GM19455 (cell line): ENCODE measurements at regions not wholly inside any gene's neighbourhood (a gene's known extent, or its start where the extent isn't known, plus 50 kb on each side); places are given as distances from the start of the nearest gene placed in this dataset.

ENCODE experiments used
- ATAC-seq: cut with Tn5 transposase; IDR thresholded peaks from one replicate; pipeline ENCODE4 v1.9.1; 2021; ENCODE audit not compliant: unreplicated experiment

DNA sequence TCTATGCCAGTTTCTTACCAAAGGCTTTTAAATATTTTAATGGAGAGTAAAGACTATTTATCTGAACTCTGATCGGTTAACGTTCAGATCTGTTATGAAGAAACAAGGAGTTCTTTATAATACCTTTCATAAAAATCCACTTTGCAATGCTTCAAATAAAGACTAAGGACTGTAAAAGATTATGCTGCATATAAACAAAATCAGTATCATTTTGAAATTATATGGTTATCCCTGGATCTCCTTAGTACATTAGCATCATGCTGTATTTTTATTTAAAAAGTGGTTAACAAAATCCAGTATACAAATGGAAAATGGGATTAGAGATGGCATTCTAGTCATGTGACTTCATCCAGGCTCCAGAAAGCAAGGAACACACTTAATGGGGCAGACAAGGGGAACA, 386.8 kb downstream of the LMO4 start:
- ATAC-seq, result no peak

DNA sequence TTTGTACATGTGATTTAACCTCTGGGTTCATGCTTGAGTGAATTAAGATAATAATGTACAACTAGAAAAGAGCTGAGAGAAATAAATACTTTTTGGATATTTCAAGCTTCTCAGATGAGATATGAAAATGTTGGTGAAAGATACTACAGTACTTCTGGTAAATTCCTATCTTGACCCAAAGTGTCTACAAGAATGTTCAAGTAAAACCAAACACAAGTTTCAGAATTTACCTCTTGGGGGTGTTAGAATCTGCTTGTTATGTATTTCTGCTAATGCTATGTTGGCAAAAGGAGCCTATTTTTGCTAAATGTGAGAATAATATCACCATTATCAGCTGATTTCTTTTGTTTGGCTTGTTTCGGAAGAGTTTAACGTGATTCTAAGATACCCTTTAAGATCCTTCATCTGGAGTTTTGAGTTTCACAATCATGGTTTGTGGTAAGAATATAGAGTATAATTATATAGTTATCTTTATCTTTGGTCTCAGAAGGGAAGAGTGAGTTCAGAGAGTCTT, 388.5 kb downstream of the LMO4 start:
- no peak for ATAC-seq

DNA sequence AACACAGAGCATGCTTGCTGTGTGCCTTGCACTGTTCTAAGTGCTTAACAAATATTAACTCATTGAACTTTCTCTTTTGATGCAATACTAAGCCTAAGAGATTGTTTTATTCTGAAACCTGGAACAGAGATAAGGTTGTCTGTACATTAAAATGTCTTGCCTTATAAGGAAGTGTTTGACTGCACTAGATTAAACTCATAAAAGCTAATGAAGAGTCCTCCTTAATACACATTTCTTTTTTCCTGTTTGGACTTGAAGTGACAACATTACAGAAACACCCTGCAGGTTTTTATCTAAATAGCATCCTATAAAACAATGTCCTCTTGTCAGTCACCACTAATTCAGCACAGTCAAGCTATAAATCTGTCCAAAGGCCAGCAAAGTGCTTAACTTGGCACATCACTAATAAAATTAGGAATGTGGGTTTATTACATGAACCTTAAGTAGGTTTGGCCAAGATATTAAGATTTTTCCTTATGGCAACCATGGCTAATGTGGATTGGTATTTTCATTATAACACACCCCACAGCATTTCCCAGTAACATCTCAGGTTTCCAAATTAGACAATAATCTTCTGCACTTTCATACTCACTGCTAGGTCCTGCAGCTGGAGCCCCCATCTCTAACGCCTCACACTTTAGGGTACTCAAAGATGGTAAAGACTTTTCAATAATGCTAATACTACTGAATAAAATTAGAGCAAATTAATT, 389.7 kb downstream of the LMO4 start:
- no peak for ATAC-seq

DNA sequence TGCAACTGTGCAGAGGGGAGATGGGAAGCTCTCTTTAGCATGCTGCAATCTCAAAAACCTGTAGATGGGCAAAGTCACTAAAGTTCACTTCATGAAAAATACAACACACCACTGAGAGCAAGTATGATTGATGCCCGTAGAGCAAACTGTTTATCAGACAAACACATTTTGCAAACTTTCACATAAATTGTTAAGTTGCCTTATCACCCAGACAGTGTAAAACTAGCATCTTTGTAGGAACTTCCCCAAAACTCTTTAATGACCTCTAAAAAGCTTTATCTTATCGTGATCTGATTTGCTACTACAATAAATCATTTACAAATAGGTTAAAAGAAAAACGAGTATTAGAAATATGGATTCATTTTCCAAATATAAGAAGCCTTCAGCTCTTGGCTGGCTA, 391.0 kb downstream of the LMO4 start:
- no peak for ATAC-seq

DNA sequence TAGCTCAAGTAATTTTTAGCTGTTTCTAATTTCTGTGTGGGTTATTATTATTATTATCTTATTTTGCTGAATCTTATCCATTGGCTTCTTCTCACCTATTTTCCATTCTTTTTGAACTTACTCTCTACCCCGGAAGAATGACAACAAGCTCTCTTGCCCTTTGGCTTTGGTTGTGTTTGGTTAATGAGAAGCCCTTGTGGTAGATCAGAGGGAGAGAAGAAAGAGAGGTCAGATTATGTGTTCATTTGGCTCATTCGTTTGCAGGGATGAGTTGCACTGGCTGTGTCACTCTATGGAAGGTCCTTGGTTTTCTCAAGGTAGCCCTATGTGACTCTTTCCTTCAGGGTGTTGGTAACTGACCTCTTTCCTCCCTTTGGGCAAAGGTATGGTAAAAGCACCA, 391.9 kb downstream of the LMO4 start:
- no peak for ATAC-seq

DNA sequence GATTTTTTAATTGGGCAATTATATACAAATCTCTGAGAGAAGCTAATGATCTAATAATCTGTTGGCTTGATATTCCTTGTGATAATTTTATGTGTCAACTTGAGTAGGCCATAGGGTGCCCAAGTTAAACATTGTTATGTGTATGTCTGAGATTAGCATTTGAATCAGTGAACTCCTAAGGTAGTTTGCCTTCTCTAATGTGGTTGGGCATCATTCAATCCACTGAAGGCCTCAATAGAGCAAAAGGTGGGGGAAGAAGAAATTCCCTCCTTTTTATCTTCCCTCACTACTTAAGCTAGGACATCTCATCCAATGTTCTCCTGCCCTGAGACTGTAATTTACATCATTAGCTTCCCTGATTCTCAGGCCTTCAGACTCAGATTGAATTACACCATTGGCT, 394.5 kb downstream of the LMO4 start:
- ATAC-seq, result no peak

DNA sequence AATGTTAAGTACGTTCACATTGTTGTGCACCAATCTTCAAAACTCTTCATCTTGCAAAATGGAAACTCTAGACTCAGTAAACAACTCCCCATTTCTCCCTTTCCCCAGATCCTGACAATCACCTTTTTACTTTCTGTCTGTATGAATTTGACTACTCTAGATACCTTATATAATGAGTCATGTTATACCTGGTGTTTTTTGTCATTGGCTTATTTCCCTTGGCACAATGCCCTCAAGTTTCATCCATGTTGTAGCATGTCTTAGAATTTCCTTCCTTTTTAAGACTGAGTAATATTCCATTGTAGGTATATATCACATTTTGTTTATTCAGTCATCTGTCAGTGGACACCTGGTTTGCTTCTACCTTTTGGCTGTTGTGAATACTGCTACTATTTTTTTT, 399.5 kb downstream of the LMO4 start:
- no peak for ATAC-seq

DNA sequence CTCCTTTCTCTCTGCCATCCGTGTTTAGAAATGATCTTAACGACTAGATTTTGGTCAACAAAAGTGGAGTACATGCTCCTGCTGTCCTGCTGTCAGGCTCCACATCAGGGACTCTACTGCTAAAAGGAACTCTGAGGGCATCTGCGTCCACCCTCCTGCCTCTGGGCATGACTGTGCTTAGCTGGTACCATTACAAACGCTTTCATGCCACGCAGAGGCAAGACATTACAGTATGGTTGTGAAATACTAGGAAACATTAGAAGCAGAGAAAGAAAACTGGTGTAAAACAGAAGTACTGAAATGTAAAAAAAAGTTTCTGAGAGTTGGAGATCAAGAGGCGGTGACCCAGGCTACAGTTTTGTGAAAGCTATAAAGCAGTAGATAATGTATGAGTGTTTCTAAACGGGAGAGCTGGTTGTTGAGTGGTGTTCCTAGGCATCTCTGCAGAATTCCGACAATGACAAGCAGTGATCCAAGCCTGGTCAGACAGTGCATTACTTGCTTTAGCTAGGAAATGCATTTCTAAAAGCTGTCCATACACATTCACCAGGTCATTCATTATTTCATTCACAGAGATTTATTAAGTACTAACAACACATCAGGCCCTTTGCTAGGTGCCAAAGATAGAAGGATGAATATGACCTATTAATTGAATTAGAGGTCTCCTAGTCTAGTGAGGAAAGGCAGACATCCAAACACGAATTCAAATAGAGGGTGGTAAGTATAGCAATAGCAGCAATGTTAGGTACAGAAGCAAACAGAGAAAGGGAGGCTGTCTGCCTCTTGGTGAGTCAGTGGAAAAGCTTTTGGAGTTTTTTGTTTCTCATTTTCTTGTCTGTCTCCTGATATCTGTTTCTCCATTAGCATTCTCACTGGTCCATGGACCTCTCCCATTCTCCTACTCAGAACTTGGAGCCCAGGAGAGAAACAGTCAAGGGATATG, 401.9 kb downstream of the LMO4 start:
- no peak for ATAC-seq

DNA sequence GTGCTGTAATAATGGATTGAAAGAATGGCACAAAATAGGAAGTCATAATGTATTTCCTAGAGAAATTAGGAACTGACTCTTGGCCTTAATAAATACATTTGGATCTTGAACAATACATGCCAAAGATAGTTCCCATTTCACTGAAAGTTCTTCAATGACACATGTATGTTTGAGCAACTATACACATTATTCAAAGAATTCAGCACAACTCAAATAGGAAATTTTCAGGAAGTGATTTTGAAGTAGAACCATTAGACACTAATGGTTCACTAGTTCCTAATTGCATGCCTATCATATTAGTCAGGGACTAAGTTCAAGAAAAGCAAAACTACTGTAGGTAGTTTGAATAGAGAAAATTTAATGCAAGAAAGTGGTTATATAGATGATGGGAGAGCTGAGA, 404.7 kb downstream of the LMO4 start:
- ATAC-seq, result no peak

DNA sequence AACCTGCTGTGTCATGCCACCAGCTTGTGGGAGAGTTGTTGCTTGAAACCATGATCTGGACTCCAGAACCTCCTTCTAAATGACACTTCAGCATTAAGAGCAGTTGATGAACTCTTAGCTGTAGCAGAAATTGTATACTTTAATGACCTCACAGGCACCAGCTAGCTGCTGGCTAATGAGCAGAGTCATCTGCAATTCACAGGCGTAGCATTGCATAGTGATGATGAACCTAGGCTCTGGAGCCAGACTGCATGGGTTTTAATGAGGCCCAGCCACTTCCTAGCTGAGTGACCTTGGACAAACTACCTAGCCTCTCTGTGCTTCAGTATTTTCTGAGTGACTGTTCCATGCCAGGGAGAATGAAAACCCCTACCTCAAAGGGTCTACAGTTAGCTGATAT, 407.1 kb downstream of the LMO4 start:
- no peak for ATAC-seq

DNA sequence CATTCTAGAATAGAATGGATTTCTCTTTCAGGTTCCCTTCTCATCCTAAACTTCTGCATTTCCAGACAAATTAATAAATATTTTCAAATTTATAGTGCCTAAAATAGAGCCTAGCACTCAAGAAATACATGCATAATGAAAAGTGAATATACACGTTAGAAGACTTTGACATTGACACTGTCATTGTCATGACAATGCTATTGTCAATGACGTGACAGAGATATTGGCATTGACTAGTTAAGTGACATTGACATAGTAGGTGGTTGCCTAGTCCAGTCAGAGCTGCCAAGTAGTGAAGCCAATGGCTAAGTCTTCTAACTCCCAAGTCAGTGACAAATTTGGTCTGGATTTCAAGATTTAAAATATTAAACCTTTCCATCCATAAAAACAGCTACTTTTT, 410.5 kb downstream of the LMO4 start:
- ATAC-seq, result no peak

DNA sequence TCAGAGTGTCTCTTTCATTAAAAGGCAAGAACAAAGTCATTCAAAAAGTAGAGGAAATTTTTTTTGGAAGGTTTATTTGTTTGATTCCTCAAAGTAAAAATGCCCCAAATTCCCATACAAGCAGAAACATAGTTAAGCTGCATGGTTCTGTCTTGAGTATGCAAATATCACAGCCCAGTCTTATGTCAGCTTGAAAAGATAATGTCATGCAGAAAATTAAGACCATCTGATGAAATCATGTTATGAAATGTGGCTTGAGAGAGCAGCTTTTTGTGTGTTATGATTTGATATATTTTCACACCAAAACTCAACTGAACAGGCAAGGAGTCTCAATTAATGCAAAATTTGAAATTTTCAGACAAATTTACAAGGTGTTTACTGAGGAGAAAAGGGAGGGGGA, 411.0 kb downstream of the LMO4 start:
- no peak for ATAC-seq

DNA sequence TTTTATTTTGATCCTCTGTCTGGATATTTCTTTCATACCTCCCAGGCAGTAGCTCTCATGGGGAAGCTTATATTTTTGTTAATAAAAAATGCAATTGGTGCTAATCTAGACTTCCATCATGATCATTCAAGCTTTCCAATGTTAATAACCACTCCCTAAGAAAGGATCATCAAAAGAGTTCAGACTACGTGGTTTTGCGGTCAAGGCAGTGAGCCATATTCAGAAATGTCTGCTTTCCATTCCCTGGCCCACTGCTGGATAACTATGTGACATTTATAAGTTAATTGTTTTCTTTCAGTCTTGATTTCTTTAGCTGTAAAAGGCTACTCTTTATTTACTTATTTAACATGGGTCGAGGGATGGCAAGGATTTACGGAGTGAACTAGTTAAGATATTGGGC, 414.6 kb downstream of the LMO4 start:
- ATAC-seq, result no peak

DNA sequence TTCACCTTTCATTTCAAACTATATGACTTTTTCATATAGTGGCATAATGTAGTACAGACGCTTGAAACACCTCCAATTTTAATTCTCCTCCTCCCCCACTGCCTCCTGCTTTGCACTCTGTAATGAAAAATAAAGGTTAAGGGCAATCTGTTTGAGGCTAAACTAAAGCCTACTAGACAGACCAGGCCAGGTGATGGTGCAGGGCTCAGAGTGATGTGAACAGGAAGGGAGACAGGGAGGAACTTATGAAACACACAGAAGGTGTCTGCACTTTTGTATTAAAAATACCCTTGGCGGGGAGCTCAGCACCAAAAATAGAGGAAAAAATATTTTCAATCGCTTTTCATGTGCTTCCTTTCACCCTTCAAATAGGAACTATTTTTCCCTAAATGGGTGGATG, 415.4 kb downstream of the LMO4 start:
- no peak for ATAC-seq

DNA sequence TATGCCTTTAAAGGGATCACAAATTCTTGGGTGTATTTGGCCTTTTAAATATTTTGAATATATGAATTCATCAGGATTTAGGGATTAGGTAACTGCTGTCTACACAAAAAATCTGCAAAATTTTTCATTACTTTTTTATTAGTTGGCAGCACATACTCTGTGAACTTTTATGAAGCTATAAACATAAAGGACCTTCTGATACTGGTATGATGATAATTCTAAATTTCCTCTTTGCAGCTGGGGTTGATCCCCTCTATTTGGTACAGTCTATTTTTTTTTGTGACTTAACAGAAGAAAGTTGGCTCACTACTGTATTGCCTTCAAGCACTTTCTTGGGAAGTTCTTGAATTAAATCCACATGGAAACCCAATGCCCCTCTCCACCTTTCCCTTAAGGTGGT, 416.1 kb downstream of the LMO4 start:
- no peak for ATAC-seq

DNA sequence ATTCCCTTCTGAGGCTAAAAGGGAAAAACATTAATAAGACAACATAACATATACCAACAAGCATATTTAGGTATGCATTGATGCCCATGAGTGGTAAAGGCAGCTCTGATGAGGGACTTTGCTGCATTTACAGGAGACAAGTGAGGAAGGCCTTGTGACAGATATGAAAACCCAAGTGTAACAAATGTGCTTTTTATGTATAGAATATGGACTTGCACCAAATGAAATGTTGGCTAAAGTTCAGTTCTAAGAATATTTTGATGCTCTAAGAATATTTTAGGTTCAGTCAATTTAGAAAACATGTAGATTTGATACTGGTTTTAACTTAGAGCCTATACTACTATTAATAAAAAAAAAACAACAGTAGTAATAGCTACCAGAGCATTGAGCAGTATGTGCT, 424.7 kb downstream of the LMO4 start:
- ATAC-seq, result no peak

DNA sequence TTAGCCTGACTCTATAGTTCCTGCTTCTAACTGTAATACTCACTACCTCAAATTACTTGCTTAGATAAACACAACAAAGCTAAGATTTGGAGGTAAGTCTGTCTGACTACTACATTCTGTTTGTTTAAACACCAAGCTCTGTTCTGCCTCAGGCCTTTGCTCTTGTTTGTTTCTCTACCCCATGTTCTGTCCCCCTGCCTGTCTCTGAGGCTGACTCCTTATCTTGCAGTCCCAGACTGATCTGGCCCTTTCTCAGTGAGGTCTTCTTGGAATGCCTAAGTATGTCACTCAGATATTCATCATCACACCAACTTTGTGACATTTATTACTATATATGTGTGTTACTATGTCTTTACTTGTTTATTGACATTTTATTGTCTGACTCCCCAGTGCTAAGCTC, 425.5 kb downstream of the LMO4 start:
- no peak for ATAC-seq

DNA sequence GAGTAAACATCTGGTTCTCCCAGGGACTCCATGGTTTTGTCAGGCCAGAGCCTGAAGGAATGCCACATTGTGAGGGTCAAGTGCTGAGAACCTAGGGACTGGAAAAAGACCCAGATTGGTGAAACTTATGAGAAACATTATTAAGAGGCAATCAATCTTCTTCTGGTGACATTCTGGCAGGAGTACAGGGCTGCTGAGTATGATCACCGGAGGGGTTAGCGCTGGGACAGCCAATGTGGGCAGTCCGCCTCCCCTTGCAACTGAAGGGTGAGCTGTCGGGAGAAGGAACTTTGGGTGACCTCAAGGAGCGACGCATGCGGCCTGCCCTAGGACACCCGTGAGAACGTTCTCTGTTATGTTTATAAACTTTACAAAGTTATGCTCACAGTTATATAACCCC, 429.0 kb downstream of the LMO4 start:
- ATAC-seq, result no peak

DNA sequence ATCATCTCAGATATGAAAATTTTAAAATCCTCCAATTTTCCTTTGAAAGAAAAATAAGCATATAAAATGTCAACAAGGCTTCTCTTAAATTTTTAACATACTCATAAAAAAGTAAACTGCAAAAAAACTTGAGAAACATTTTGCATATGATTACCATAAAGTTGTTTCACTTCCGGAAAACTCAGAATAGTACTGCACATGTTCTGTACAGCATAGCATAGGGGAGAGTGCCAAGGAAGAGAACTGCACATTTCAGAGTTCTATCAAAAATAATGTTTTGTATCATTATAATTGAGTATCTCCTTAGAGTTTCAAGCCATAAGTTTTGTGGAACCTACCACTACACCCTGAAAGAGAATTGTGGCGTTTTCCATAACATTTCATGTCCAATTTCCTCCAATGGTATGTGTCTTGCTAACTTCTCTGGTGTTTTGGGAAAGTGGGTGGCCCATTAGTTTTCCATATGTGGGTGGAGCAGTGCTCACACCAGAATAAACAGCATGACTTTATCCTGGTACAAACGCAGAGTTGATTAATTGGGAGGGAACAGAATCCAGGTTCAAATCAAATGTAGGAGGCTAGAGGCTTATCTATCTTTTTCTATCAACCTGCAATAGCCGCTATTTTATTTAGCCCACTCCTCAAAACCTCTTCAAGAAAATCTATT, 430.9 kb downstream of the LMO4 start:
- ATAC-seq, result no peak

DNA sequence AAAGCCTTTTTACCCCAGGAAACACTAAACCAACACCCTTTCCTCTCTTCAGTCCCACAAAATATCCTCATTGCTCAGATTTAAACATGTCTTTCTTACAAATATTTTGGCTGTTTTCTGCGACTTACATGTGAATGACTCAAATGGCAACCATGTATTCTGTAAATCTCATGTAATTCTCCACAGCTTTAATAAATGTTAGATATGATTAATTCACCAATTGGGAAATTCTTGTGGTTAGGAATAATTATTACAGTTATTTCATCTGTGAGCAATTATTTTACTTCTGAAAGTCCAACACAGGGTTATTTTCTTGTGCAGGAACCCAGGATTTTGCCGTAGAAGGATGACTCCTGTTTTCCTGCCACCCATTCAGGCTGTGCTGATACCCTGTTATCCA, 431.5 kb downstream of the LMO4 start:
- no peak for ATAC-seq

DNA sequence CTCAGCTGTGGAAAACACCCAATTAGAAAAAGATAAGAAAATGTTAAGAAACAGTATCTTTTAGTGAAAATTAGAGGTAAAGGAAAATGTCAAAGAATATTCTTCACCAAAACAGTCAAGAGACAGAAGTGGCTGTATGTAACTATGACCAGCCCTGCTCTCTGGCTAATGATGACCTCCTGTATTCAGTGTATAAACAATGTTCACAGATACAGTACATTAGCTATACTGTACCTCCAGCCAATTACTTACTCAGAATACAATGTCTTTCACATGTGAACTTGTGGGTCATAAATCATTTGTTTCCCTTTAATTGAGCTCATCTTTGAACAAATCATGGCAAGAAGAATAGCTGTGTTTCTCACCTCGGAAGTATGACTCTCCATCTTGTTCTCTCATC, 432.0 kb downstream of the LMO4 start:
- ATAC-seq, result no peak

DNA sequence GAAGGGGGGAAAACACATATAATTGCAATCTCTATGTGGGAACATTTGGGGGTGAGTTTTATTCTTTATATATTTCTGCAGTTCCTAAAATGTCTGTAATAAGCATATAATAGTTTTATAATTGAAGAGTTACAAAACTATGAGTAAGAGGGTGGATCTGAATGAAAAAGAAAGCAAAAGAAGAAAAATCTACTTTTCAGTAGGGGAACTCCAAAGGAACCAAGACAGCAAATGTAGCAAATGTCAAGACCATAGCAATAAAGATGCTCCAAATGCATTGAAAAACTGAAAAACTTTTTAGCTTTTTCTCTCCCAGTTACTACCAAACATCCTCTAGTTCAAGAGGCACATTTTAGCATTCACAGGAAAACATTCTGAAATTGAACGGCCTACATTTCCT, 434.8 kb downstream of the LMO4 start:
- no peak for ATAC-seq
